Loucy (cell line): ENCODE measurements at regions not wholly inside any gene's neighbourhood (a gene's known extent, or its start where the extent isn't known, plus 50 kb on each side); places are given as distances from the start of the nearest gene placed in this dataset.

Source experiments
- H2AFZ ChIP-seq: fragments of 200-600 bp; sonication (generic); 2 replicates; pipeline ENCODE4 v1.6.0; 2016; ENCODE audit warnings: antibody characterized with exemption, mild to moderate bottlenecking, low read length, moderate library complexity
- H3F3A ChIP-seq: fragments of 200-600 bp; 2 replicates; pipeline ENCODE4 v1.6.0; 2016; ENCODE audit warnings: antibody characterized with exemption, low read depth, mild to moderate bottlenecking
- H3K27me3 ChIP-seq: fragments of 200-600 bp; sonication (generic); 2 replicates; pipeline ENCODE4 v1.6.1; 2014; ENCODE audit warnings: low read length, mild to moderate bottlenecking; ENCODE audit not compliant: insufficient read depth, poor library complexity, severe bottlenecking
- H3K36me3 ChIP-seq: fragments of 200-600 bp; sonication (generic); 2 replicates; pipeline ENCODE4 v1.6.1; 2016; ENCODE audit warnings: low read length; ENCODE audit not compliant: insufficient read depth
- H3K4me1 ChIP-seq: fragments of 200-600 bp; sonication (generic); 2 replicates; pipeline ENCODE4 v1.5.1; 2014; ENCODE audit warnings: low read length, mild to moderate bottlenecking; ENCODE audit not compliant: insufficient read depth, poor library complexity, severe bottlenecking
- H3K4me2 ChIP-seq: fragments of 200-600 bp; sonication (generic); 2 replicates; pipeline ENCODE4 v1.6.0; 2014; ENCODE audit warnings: antibody characterized with exemption, low read length, low read depth, mild to moderate bottlenecking; ENCODE audit not compliant: poor library complexity, severe bottlenecking
- H3K4me3 ChIP-seq: fragments of 200-600 bp; sonication (generic); 2 replicates; pipeline ENCODE4 v1.5.1; 2014; ENCODE audit warnings: low read length, mild to moderate bottlenecking, mixed read lengths; ENCODE audit not compliant: poor library complexity, severe bottlenecking
- H3K79me2 ChIP-seq: fragments of 200-600 bp; sonication (generic); 2 replicates; pipeline ENCODE4 v1.6.1; 2014; ENCODE audit warnings: low read length; ENCODE audit not compliant: insufficient read depth
- H3K9ac ChIP-seq: fragments of 200-600 bp; sonication (generic); 2 replicates; pipeline ENCODE4 v1.6.0; 2014; ENCODE audit warnings: mild to moderate bottlenecking, low read depth, low read length, moderate library complexity; ENCODE audit not compliant: poor library complexity, severe bottlenecking
- H3K9me2 ChIP-seq: fragments of 200-600 bp; sonication (generic); replicated peaks from 2 replicates; pipeline ENCODE4 v1.6.1; 2016; ENCODE audit warnings: low read depth, low read length, mixed read lengths
- H3K9me3 ChIP-seq: fragments of 200-600 bp; sonication (generic); 2 replicates; pipeline ENCODE4 v1.6.1; 2014; ENCODE audit warnings: mild to moderate bottlenecking, antibody characterized with exemption, low read length, low read depth; ENCODE audit not compliant: insufficient read depth
- H4K20me1 ChIP-seq: fragments of 200-600 bp; sonication (generic); 2 replicates; pipeline ENCODE4 v1.6.0; 2014; ENCODE audit warnings: antibody characterized with exemption, low read length, mild to moderate bottlenecking; ENCODE audit not compliant: insufficient read depth, poor library complexity, severe bottlenecking
- CTCF ChIP-seq: fragments of 200-600 bp; sonication (generic); conservative IDR thresholded peaks from 2 replicates; pipeline ENCODE4 v1.5.1; 2014; ENCODE audit warnings: mild to moderate bottlenecking, antibody characterized with exemption, low read length
- EZH2phosphoT487 ChIP-seq: fragments of 200-600 bp; IDR thresholded peaks from 2 replicates; pipeline ENCODE4 v1.6.1; 2018; ENCODE audit warnings: antibody characterized with exemption, mild to moderate bottlenecking, moderate library complexity, borderline replicate concordance

GRCh38 chr6:168725802-168726201, 284.8 kb downstream of the SMOC2 start:
- H4K20me1 ChIP-seq, result no peaks in the 10 kb centered on the region
- H3K36me3 ChIP-seq, result no peaks in the 10 kb centered on the region
- H3K27me3 ChIP-seq, result no peaks in the 10 kb centered on the region
- H3K79me2 ChIP-seq, result no peaks in the 10 kb centered on the region
- H2AFZ ChIP-seq, result no peak overlapping the region
- H3F3A ChIP-seq, result no peaks in the 10 kb centered on the region
- no peak overlapping the region for H3K9ac ChIP-seq
- H3K4me2 ChIP-seq, result no peak overlapping the region
- peaks cover 18% of the 10 kb centered on the region; the same call in 1 of the 2 replicates for H3K9me3 ChIP-seq
- no peaks in the 10 kb centered on the region for H3K4me1 ChIP-seq
- H3K4me3 ChIP-seq, result no peak overlapping the region
- no peak for TF ChIP-seq EZH2phosphoT487
- H3K9me2 ChIP-seq, result no peaks in the 10 kb centered on the region

GRCh38 chr6:168724669-168725570, 283.9 kb downstream of the SMOC2 start:
- Histone ChIP-seq H3K79me2 (no peaks in the 10 kb centered on the region), H3K9me2 (no peaks in the 10 kb centered on the region), H4K20me1 (no peaks in the 10 kb centered on the region), H3K9ac (no peak overlapping the region), H3K27me3 (no peaks in the 10 kb centered on the region), H3K4me3 (no peak overlapping the region), H3K9me3 (peaks cover 16% of the 10 kb centered on the region; the same call in 1 of the 2 replicates), H3K4me2 (no peak overlapping the region), H2AFZ (no peak overlapping the region), H3K4me1 (no peaks in the 10 kb centered on the region), H3K36me3 (no peaks in the 10 kb centered on the region), H3F3A (no peaks in the 10 kb centered on the region)
- TF ChIP-seq EZH2phosphoT487 (no peak), CTCF (no peak)

GRCh38 chr6:168724033-168724432, 283.0 kb downstream of the SMOC2 start:
- H3K27me3 ChIP-seq, result no peaks in the 10 kb centered on the region
- no peaks in the 10 kb centered on the region for H3K36me3 ChIP-seq
- H4K20me1 ChIP-seq, result no peaks in the 10 kb centered on the region
- peaks cover 14% of the 10 kb centered on the region; the same call in 1 of the 2 replicates for H3K9me3 ChIP-seq
- no peak overlapping the region for H3K9ac ChIP-seq
- no peaks in the 10 kb centered on the region for H3F3A ChIP-seq
- no peaks in the 10 kb centered on the region for H3K4me1 ChIP-seq
- no peaks in the 10 kb centered on the region for H3K9me2 ChIP-seq
- TF ChIP-seq CTCF, result no peak
- no peak for TF ChIP-seq EZH2phosphoT487
- H3K4me3 ChIP-seq, result no peak overlapping the region
- H2AFZ ChIP-seq, result no peak overlapping the region
- no peak overlapping the region for H3K4me2 ChIP-seq
- no peaks in the 10 kb centered on the region for H3K79me2 ChIP-seq
